H1 (cell line): ENCODE measurements at regions not wholly inside any gene's neighbourhood (a gene's known extent, or its start where the extent isn't known, plus 50 kb on each side); places are given as distances from the start of the nearest gene placed in this dataset.
A peak's percentile ranks its signal among the peaks of the same experiment; 100 is the strongest.

Experiments
- CTCF ChIA-PET: fragments of 300-600 bp; sonication (Branson Sonifier 250); formaldehyde crosslinking; loops from one replicate; lab custom pipeline; 2021; ENCODE audit not compliant: partially characterized antibody; lab: Charles Lee
- POLR2A ChIA-PET: fragments of 300-600 bp; sonication (Branson Sonifier 250); formaldehyde crosslinking; loops from one replicate; lab custom pipeline; 2021; ENCODE audit warnings: inconsistent platforms; ENCODE audit not compliant: partially characterized antibody; lab: Charles Lee
- DNase-seq, 2 experiments: peaks; one replicate each; pipeline versions ENCODE4 v3.0.0 to v3.0.0-alpha.2; 2010 to 2022; ENCODE audit warnings: low spot score in 2 of 2, low read depth in 1 of 2, mixed read lengths in 1 of 2
- FAIRE-seq: peaks from 2 replicates; lab custom pipeline; 2011; peaks lifted over from hg19 to GRCh38; lab: Jason Lieb, UNC
- H2AFZ ChIP-seq: 2 replicates; pipeline ENCODE4 v1.8.1; 2012; ENCODE audit warnings: low read length, inconsistent platforms
- H2AK5ac ChIP-seq: 2 replicates; pipeline ENCODE4 v1.6.1; 2013; ENCODE audit warnings: low read depth, low read length
- H2BK120ac ChIP-seq: replicated peaks from 2 replicates; pipeline ENCODE3; 2013; ENCODE audit warnings: low read depth, low read length, inconsistent platforms
- H2BK12ac ChIP-seq: 2 replicates; pipeline ENCODE4 v1.6.1; 2013; ENCODE audit warnings: low read depth, low read length
- H2BK15ac ChIP-seq: 2 replicates; pipeline ENCODE4 v1.6.1; 2013; ENCODE audit warnings: low read length
- H2BK20ac ChIP-seq: 2 replicates; pipeline ENCODE4 v1.6.1; 2013; ENCODE audit warnings: low read length
- H2BK5ac ChIP-seq: 2 replicates; pipeline ENCODE4 v1.6.1; 2013; ENCODE audit warnings: low read depth, low read length
- H3K14ac ChIP-seq: 2 replicates; pipeline ENCODE4 v1.6.1; 2013; ENCODE audit warnings: inconsistent platforms; ENCODE audit not compliant: insufficient read length
- H3K18ac ChIP-seq: 2 replicates; pipeline ENCODE4 v1.6.1; 2013; ENCODE audit warnings: low read length; ENCODE audit errors: extremely low read depth
- H3K23ac ChIP-seq: 2 replicates; pipeline ENCODE4 v1.6.1; 2013; ENCODE audit warnings: inconsistent platforms; ENCODE audit not compliant: insufficient read length
- H3K23me2 ChIP-seq: 2 replicates; pipeline ENCODE4 v1.6.1; 2013; ENCODE audit warnings: low read depth, low read length
- H3K27ac ChIP-seq: 2 replicates; pipeline ENCODE4 v1.6.1; 2011; ENCODE audit warnings: low read depth, low read length, inconsistent platforms
- H3K27me3 ChIP-seq, 4 experiments: replicated peaks in 1 of 4; 1 replicate in 1 of 4; 2 replicates in 3 of 4; pipeline versions ENCODE4 v1.6.1 to v1.8.1; 2011 to 2013; ENCODE audit warnings: low read length in 3 of 4, mild to moderate bottlenecking in 3 of 4, inconsistent platforms in 2 of 4, mixed read lengths in 2 of 4, moderate library complexity in 1 of 4; ENCODE audit not compliant: control insufficient read depth in 3 of 4, insufficient read depth in 3 of 4; ENCODE audit errors: extremely low read depth in 1 of 4
- H3K36me3 ChIP-seq, 4 experiments: 2 replicates each; pipeline versions ENCODE4 v1.6.1 to v1.8.1; 2011 to 2013; ENCODE audit warnings: mild to moderate bottlenecking in 4 of 4, low read length in 3 of 4, moderate library complexity in 2 of 4, control low read depth in 1 of 4, inconsistent platforms in 1 of 4; ENCODE audit not compliant: insufficient read depth in 4 of 4, control insufficient read depth in 2 of 4
- H3K4ac ChIP-seq: replicated peaks from 2 replicates; pipeline ENCODE3; 2013; ENCODE audit warnings: low read length, low read depth, mixed read lengths, inconsistent platforms; ENCODE audit not compliant: insufficient read length
- H3K4me1 ChIP-seq, 4 experiments: replicated peaks in 1 of 4; 1 replicate in 1 of 4; 2 replicates in 3 of 4; pipeline versions ENCODE4 v1.6.1 to v1.8.1; 2011 to 2013; ENCODE audit warnings: low read length in 3 of 4, inconsistent platforms in 2 of 4, mixed read lengths in 1 of 4; ENCODE audit not compliant: insufficient read depth in 4 of 4, control insufficient read depth in 3 of 4
- H3K4me2 ChIP-seq, 2 experiments: 2 replicates each; pipeline versions ENCODE4 v1.6.1 to v1.8.1; 2011 to 2013; ENCODE audit warnings: low read depth in 2 of 2, low read length in 2 of 2, control low read depth in 1 of 2, inconsistent platforms in 1 of 2, mild to moderate bottlenecking in 1 of 2; ENCODE audit not compliant: insufficient read depth in 1 of 2
- H3K4me3 ChIP-seq, 4 experiments: fragments of 200-600, 300-600 bp in 1 of 4; sonication (generic), shearing (Covaris generic), sonication (Bioruptor Twin) in 1 of 4; 2 replicates each; pipeline versions ENCODE4 v1.5.1 to v1.8.1; 2011 to 2016; ENCODE audit warnings: low read length in 4 of 4, low read depth in 3 of 4, control low read depth in 2 of 4, inconsistent platforms in 2 of 4, mild to moderate bottlenecking in 2 of 4, mixed read lengths in 1 of 4, moderate library complexity in 1 of 4; ENCODE audit not compliant: insufficient read depth in 2 of 4; ENCODE audit errors: extremely low read depth in 1 of 4
- H3K56ac ChIP-seq: replicated peaks from 2 replicates; pipeline ENCODE3; 2013; ENCODE audit warnings: low read depth, mild to moderate bottlenecking, mixed read lengths, low read length, inconsistent platforms; ENCODE audit not compliant: insufficient read length
- H3K79me1 ChIP-seq: 2 replicates; pipeline ENCODE4 v1.6.1; 2013; ENCODE audit warnings: low read depth, low read length, control low read depth
- H3K79me2 ChIP-seq, 2 experiments: 2 replicates each; pipeline versions ENCODE4 v1.6.1 to v1.8.1; 2012 to 2013; ENCODE audit warnings: low read length in 2 of 2, mild to moderate bottlenecking in 2 of 2, inconsistent platforms in 1 of 2; ENCODE audit not compliant: insufficient read depth in 2 of 2, control insufficient read depth in 1 of 2
- H3K9ac ChIP-seq, 4 experiments: replicated peaks in 1 of 4; 1 replicate in 1 of 4; 2 replicates in 3 of 4; pipeline versions ENCODE4 v1.6.1 to v1.8.1; 2011 to 2013; ENCODE audit warnings: low read depth in 3 of 4, low read length in 3 of 4, control low read depth in 2 of 4, mild to moderate bottlenecking in 2 of 4, moderate library complexity in 2 of 4, inconsistent platforms in 1 of 4; ENCODE audit errors: extremely low read depth in 1 of 4
- H3K9me3 ChIP-seq, 2 experiments: 2 replicates each; pipeline versions ENCODE4 v1.6.1 to v1.8.1; 2012 to 2013; ENCODE audit warnings: mild to moderate bottlenecking in 2 of 2, moderate library complexity in 2 of 2, control low read depth in 1 of 2, inconsistent platforms in 1 of 2, low read depth in 1 of 2, low read length in 1 of 2, mixed read lengths in 1 of 2; ENCODE audit not compliant: insufficient read depth in 2 of 2
- H4K20me1 ChIP-seq, 2 experiments: replicated peaks in 1 of 2; 2 replicates each; pipeline versions ENCODE3 to v1.8.1; 2011 to 2013; ENCODE audit warnings: inconsistent platforms in 2 of 2, low read length in 2 of 2, mild to moderate bottlenecking in 1 of 2; ENCODE audit not compliant: insufficient read depth in 2 of 2, control insufficient read depth in 1 of 2
- H4K5ac ChIP-seq: 2 replicates; pipeline ENCODE4 v1.6.1; 2013; ENCODE audit warnings: low read length, low read depth, mixed read lengths, inconsistent platforms; ENCODE audit not compliant: insufficient read length
- H4K8ac ChIP-seq: 2 replicates; pipeline ENCODE4 v1.8.0; 2013; ENCODE audit warnings: mild to moderate bottlenecking, moderate library complexity, low read length, inconsistent platforms; ENCODE audit not compliant: insufficient read depth; ENCODE audit errors: extremely low read depth
- H4K91ac ChIP-seq: replicated peaks from 2 replicates; pipeline ENCODE3; 2013; ENCODE audit warnings: low read length, mixed read lengths, inconsistent platforms; ENCODE audit not compliant: insufficient read length
- NANOG ChIP-seq: IDR thresholded peaks from 2 replicates; pipeline ENCODE4 v1.6.1; 2011; ENCODE audit warnings: low read length, low read depth, mild to moderate bottlenecking, inconsistent platforms; ENCODE audit not compliant: insufficient read depth, poor library complexity, severe bottlenecking
- SIX5 ChIP-seq: IDR thresholded peaks from 2 replicates; pipeline ENCODE4 v1.6.1; 2011; ENCODE audit warnings: mild to moderate bottlenecking, low read depth, low read length
- SP1 ChIP-seq: IDR thresholded peaks from 2 replicates; pipeline ENCODE4 v1.6.1; 2011; ENCODE audit warnings: low read depth, low read length
- SP4 ChIP-seq: IDR thresholded peaks from 2 replicates; pipeline ENCODE4 v1.6.1; 2012; ENCODE audit warnings: low read length, inconsistent platforms
- USF2 ChIP-seq: IDR thresholded peaks from 2 replicates; pipeline ENCODE4 v1.6.1; 2011; ENCODE audit warnings: low read length, improper control_type of control experiment
- WGBS, 2 experiments: shearing (Covaris generic) in 1 of 2; methylation state at CpG; one replicate each; pipeline versions ENCODE4 v1.1.6 to v1.1.7; 2013 to 2015; ENCODE audit warnings: low lambda C conversion rate in 2 of 2, mixed read lengths in 2 of 2, inconsistent platforms in 1 of 2, low coverage in 1 of 2, missing lambda C conversion rate in 1 of 2; ENCODE audit not compliant: insufficient replicate concordance in 2 of 2, insufficient coverage in 1 of 2, insufficient read length in 1 of 2; ENCODE audit errors: extremely low coverage in 1 of 2, missing lambda C conversion rate in 1 of 2; 5-methylcytosine and 5-hydroxymethylcytosine counted together

DNA sequence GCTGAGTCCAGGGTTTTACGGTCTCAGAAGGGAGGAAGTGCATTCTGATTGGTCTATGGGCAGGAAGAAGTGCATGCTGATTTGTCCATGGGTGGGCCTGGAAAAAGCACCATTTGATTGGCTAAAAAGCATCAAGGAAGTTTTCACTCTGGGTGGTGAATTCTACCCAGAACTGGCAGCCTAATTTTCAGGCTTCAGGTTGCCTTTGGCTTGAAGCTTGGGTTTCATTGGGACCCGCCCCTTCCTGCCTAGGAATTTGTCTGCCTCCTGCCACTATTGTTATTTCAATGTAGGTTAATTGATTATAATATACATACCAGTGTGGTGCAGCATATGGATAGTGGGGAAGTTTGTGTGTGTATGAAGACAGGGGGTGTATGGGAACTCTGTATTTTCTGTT, 1355.9 kb downstream of the SI start:
- peak overlapping the region; percentile 65 for H4K5ac ChIP-seq
- H2BK15ac ChIP-seq: 0 out of 2 replicates have a peak overlapping the region, but pooled peaks have one; percentile 40
- H3K18ac ChIP-seq: 0 out of 2 replicates have a peak overlapping the region, but pooled peaks have one; percentile 26
- H3K23me2 ChIP-seq: no peaks in the 10 kb centered on the region
- peaks cover 11 to 12% of the 10 kb centered on the region in 2 experiments for H3K9me3 ChIP-seq
- no peak overlapping the region for H3K56ac ChIP-seq
- H3K14ac ChIP-seq: no peak overlapping the region
- DNase-seq (peak; percentile 49 to 66), FAIRE-seq (peak; percentile 95)
- peak overlapping the region; percentile 77 for H3K27ac ChIP-seq
- no peak overlapping the region for H3K4ac ChIP-seq
- H4K20me1 ChIP-seq: no peaks in the 10 kb centered on the region
- no peak overlapping the region for H3K4me2 ChIP-seq
- H2BK20ac ChIP-seq: peak overlapping the region; percentile 29; the same call in 1 of the 2 replicates
- no peak overlapping the region for H3K23ac ChIP-seq
- no peak overlapping the region for H4K8ac ChIP-seq
- H3K79me2 ChIP-seq: no peaks in the 10 kb centered on the region
- peak overlapping the region; percentile 97 for H4K91ac ChIP-seq
- 0 out of 7 replicates have a peak, but pooled peaks cover 0 to 3% (median 0%) of the 10 kb centered on the region in 4 experiments for H3K4me1 ChIP-seq
- POLR2A ChIA-PET: interaction anchor here (0.7 kb wide), 1 partner anchor 1116 kb away, joined by 3 read pairs; no protein-coding TSS in a partner anchor
- no peak overlapping the region; a peak in 1 of 7 replicates for H3K9ac ChIP-seq
- H2BK5ac ChIP-seq: peak overlapping the region; percentile 89
- H3K79me1 ChIP-seq: no peaks in the 10 kb centered on the region
- 52% methylated on average over 2 of the region's 2 CpGs; no CpG with 5 or more reads in 1 of the 2 experiments for WGBS, 2 experiments
- H2AFZ ChIP-seq: peak overlapping the region; percentile 87; the same call in 1 of the 2 replicates
- CTCF ChIA-PET: interaction anchor here (0.5 kb wide), 1 partner anchor 56 kb away, joined by 5 read pairs; no protein-coding TSS in a partner anchor
- H3K27me3 ChIP-seq: no peaks in the 10 kb centered on the region
- peaks cover 0 to 4% (median 0%) of the 10 kb centered on the region in 4 experiments; a peak in 1 of 8 replicates for H3K36me3 ChIP-seq
- 0 out of 2 replicates have a peak overlapping the region, but pooled peaks have one; percentile 56 for H2BK12ac ChIP-seq
- peak overlapping the region; percentile 91 for H2BK120ac ChIP-seq
- H3K4me3 ChIP-seq: peak overlapping the region in 1 of 4 experiments; percentile 23; a peak in 1 of 8 replicates
- no peak overlapping the region for H2AK5ac ChIP-seq
- TF ChIP-seq SP4: no peak
- TF ChIP-seq SP1: peak; percentile 50; the same call in 1 of the 2 replicates
- TF ChIP-seq USF2: no peak
- TF ChIP-seq SIX5: no peak
- TF ChIP-seq NANOG: peak; percentile 67
